AG09309 (cell line): ENCODE measurements at regions not wholly inside any gene's neighbourhood (a gene's known extent, or its start where the extent isn't known, plus 50 kb on each side); places are given as distances from the start of the nearest gene placed in this dataset.

Source experiments
- DNase-seq: peaks from one replicate; pipeline ENCODE4 v3.0.0-alpha.2; 2010; ENCODE audit warnings: low read depth
- H3K4me3 ChIP-seq: 2 replicates; pipeline ENCODE4 v1.5.1; 2011; ENCODE audit warnings: mild to moderate bottlenecking, low read depth, low read length, moderate library complexity; ENCODE audit not compliant: control insufficient read depth
- TF ChIP-seq, protein P1 (sequence below): IDR thresholded peaks from 2 replicates; pipeline ENCODE4 v1.5.1; 2011; ENCODE audit warnings: mild to moderate bottlenecking, low read depth, low read length, inconsistent platforms; ENCODE audit not compliant: insufficient read depth, control insufficient read depth; ENCODE audit errors: missing control alignments

GRCh38 chr5:98564836-98565235 is 208.6 kb upstream of the RGMB start:
- no peak overlapping the region for H3K4me3 ChIP-seq
- TF ChIP-seq, protein P1, sequence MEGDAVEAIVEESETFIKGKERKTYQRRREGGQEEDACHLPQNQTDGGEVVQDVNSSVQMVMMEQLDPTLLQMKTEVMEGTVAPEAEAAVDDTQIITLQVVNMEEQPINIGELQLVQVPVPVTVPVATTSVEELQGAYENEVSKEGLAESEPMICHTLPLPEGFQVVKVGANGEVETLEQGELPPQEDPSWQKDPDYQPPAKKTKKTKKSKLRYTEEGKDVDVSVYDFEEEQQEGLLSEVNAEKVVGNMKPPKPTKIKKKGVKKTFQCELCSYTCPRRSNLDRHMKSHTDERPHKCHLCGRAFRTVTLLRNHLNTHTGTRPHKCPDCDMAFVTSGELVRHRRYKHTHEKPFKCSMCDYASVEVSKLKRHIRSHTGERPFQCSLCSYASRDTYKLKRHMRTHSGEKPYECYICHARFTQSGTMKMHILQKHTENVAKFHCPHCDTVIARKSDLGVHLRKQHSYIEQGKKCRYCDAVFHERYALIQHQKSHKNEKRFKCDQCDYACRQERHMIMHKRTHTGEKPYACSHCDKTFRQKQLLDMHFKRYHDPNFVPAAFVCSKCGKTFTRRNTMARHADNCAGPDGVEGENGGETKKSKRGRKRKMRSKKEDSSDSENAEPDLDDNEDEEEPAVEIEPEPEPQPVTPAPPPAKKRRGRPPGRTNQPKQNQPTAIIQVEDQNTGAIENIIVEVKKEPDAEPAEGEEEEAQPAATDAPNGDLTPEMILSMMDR, result no peak
- no peak for DNase-seq

DNA sequence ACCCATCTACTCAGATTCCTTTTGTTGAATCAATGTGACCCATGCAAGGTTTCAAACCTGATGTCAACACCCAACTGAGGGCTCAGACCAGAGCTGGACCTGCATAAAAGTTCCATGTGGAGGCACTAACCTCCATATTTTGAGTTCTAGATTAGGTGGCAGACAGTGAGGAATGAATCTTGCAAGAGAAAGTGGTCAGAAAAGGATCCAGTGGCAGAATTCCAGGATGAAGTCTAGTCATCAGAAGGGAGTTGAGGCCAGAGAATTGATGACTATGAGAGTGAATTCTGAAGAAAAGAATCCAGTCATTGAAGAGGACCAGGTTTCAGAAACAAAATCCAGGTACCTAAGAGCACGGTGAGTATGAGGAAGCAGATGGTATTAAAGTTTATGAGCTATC is 205.1 kb upstream of the RGMB start:
- H3K4me3 ChIP-seq, result no peak overlapping the region
- TF ChIP-seq, protein P1, result no peak
- no peak for DNase-seq

- TF ChIP-seq, protein P1, result no peak
- DNase-seq, result no peak
- H3K4me3 ChIP-seq, result no peak overlapping the region
Measured at GRCh38 chr5:98569288-98569687, 204.2 kb upstream of the RGMB start.

- no peak overlapping the region for H3K4me3 ChIP-seq
- no peak for DNase-seq
- TF ChIP-seq, protein P1, result no peak
Measured at GRCh38 chr5:98570010-98570409, 203.5 kb upstream of the RGMB start.

DNA sequence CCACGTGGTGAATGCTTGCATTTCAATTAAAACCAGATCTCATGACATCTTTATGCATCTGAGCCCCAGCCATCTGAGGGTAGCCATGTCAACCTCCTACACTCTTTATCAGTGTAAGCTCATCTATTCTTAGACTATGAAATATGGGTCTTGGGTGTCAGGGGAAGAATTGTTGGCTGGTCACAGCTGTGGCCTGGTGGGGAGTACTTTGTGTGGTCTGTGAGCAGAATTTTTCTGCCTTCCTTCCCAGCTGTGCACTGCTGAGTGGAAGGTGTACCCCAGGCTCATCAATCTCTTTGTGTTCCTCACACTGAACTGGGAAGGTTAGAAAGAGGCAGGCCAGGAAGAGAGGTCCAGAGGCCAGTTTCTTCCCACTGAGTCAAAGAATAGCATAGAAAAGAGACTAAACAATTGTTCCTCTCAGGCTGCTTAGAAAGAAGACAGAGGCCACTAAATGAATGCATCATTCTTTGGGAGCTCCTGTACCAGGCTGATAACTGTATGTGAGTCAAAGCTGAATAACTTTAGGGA is 202.7 kb upstream of the RGMB start:
- DNase-seq, result no peak
- H3K4me3 ChIP-seq, result no peak overlapping the region
- TF ChIP-seq, protein P1, result no peak

GRCh38 chr5:98573834-98574320 is 199.6 kb upstream of the RGMB start:
- TF ChIP-seq, protein P1, result no peak
- H3K4me3 ChIP-seq, result no peak overlapping the region
- no peak for DNase-seq

DNA sequence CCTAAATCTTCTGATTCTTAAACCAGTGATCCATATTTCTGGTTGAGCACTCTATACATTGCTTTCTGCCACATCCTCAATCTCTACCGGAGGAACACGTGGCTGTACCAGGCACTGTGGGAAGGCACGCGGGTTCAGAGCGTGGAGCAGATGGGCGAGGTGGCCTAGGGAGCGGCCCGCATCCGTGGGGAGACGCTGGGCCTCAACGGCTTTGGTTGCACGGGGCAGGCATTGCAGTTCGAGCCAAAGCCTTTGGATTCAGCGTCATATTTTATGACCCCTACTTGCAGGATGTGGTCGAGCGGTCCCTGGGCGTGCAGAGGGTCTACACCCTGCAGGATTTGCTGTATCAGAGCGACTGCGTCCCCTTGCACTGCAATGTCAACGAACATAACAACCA is 197.2 kb upstream of the RGMB start:
- TF ChIP-seq, protein P1, result no peak
- DNase-seq, result no peak

More for the DNA sequence above, 197.2 kb upstream of the RGMB start:
- H3K4me3 ChIP-seq, result no peak overlapping the region
